Left lobe of liver (tissue), 2 donors: ENCODE measurements at regions not wholly inside any gene's neighbourhood (a gene's known extent, or its start where the extent isn't known, plus 50 kb on each side); places are given as distances from the start of the nearest gene placed in this dataset.

Source experiments
- ATAC-seq: fragments of 200-7000 bp; cut with Tn5 transposase; one replicate; pipeline ENCODE4 v1.9.1; 2020; ENCODE audit warnings: mild to moderate bottlenecking, moderate library complexity
- DNase-seq: peaks from one replicate; pipeline ENCODE4 v3.0.0-alpha.2; 2020; ENCODE audit warnings: low spot score
- donor health status: DM: no; HTN: no; CAD: no; lungs with moderate emphysema.
- donor health status: DM: no; HTN: yes; CAD: no.

DNA sequence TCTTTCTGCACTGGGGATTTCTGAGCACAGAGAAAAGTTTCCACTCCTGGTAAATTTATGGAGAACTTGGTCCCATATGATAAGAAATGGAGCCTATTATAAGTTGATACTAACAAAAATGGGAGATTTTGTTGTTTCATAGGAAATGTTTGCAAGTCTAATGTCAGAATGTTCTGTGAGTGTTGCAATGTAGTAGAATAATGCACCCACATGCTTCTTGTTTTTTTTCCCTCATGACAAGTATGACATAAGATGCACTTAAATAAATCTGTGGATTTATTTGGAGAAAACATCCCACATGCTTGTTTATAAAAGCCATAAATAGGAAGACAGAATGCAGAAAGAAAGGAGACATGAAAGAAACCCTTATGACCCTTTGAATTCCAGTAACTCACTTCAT is 50.8 kb upstream of the KCNJ6 start:
- ATAC-seq (no peak), DNase-seq (no peak)

DNA sequence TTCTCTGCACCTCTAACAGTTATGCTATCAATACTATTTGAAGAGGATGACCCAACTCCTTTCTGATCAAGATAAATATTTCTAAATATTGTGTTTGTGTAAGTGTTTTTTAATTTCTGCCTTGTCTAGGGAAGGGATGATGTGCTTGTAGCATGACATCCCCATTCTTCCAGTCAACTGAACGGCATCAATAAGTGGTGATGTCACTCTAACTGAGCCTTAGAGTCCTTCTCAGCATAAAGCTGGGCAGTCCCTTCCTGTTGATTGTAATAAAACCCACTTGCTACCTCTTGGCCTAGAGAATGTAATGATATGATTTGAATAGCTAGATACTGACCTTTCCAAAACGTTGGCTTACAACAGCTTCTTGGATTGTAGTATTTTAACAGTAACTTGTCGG is 52.5 kb upstream of the KCNJ6 start:
- DNase-seq (no peak), ATAC-seq (no peak)

DNA sequence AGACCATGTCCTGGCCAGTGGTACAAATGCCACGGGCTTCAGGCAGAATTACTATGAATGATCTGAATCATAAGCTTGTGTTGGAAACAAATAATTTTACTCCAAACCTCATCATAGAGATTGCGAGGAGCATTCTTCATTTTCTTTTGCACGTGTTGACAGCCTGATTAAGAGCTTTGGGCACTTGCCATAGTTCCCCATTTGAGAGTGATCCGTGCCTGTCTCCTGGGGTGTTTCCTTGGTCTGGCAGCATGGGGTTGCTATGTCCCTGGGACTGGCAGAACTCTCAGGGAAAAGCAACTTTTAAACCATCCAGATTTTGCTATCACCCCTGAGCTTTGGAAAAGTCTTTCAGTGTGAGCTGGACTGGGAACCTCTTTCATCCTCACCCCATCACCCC is 54.3 kb upstream of the KCNJ6 start:
- no peak for ATAC-seq
- no peak for DNase-seq

- no peak for ATAC-seq
Observed at GRCh38 chr21:37971390-37971950, 55.2 kb upstream of the KCNJ6 start.

GRCh38 chr21:37974081-37974480 is 57.8 kb upstream of the KCNJ6 start:
- DNase-seq (no peak), ATAC-seq (no peak)

More at GRCh38 chr21:37971390-37971950, 55.2 kb upstream of the KCNJ6 start:
- DNase-seq: no peak

DNA sequence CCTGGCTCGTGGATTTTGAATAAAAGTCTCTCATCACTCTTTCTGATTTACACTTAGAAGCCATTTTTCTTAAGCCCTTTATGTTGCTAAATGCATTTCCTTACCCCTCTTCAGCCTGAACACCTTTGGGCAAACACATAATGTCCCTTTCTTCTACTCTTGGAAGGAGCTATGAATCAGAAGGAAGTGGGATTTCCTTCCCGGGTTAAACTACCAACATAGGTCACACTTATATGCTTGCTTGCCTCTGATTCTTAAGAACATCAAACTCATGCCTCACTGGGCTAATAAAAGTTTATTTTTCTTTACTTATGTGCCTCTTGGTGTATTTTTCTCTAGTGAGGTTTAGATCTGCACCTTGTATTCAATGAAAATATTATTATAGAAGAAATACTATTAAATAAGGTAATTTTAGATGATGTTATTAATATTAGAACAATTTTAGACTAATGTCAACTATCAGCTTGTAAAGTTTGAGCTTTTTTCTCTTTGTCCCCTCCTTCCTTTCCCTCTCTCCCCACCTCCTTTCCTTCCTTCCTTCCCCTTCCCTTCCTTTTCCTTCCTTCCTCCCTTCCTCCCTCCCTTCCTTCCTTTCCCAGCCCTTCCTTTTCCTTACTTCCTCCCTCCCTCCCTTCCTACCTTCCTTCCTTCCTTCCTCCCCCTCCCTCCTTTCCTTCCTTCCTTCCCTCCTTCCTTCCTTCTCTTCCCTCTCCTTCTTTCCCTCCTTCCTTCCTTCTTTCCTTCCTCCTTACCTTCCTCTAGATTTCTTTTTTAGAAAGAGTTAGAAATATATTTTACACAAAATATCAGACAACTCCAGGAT is 66.5 kb upstream of the KCNJ6 start:
- ATAC-seq: no peak
- no peak for DNase-seq

DNA sequence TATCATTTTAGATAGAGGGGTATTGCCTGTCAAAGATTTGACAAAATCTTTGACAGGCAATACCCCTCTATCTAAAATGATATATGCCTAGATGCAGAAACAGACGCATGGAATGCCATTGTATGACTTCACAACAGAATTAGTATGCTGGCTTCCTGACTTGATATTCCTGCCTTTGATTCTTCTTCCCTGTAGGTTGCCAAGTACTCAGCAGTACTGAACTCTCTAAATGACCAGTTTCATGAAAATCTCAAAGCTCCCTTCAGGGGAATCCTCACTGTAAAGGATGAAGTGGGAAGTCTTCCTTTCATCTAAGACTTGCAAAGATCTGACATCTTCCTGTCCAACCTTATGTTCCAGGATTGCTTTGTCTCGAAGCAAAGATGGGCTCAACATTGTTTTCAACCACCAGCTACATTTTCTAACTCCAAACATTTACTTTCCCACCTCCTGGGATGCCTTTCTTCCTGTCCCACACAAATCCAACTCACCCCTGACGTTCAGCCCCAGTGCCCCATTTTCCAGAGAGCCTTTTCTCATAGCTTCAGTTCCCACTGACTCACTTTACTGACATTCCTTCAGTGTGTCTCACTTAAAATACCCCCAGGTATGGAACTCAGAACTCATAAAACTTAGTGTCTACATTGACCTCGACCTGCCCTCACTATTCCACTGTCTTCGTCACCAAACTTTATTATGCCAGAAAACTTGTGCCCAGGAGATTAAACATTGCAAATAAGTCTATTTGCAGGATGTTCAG is 67.3 kb upstream of the KCNJ6 start:
- no peak for DNase-seq
- ATAC-seq: no peak

DNA sequence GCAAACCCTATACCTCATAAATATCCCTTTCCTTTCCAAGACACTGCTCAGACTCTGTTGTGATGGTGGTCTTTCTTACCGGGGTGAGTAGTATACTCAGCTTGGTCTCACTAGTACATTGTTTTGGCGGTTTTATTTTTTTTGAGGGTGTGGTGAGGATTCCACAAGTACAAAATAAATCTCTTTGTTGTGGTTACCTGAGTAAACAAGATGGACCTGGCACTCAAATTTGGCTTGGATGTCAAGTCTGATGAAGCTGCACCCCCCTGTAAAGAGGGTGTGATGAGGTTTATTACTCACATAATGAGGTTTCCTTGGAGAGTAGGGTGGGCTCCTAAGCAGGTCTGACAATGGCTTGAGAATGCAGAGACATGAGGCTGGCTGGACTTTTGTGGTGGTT is 68.2 kb upstream of the KCNJ6 start:
- no peak for DNase-seq
- ATAC-seq: no peak

GRCh38 chr21:37986000-37986399 is 69.7 kb upstream of the KCNJ6 start:
- DNase-seq (no peak), ATAC-seq (no peak)

DNA sequence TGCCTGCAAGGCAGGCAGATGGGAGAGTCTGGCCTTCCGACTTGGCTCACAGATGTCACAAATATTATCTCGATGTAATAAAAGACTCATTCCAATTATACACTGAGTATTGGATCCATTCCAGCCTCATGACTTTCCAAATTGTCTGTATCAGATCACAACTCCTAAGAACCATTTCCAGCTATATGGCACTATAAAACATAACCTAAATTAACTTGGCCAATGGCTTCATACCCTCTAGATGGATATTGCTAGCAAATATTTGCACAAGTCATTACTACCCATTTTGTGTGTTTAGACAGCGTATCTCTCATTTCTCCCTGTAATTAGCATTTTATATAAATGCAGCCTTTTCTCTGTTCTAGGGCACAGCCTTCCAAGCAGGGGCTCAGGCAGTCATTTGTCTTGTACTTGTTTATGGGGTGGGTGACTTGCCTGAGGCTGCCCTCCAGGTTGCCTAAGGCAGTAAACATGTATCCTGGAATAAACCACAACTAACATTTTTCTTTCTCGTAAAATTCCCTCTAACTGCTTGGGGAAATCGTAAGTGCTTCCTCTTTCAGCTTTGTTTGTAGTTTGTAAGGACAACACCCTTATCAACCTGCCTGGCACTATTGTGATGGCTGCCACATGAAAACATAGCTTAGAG is 70.6 kb upstream of the KCNJ6 start:
- no peak for ATAC-seq
- no peak for DNase-seq

DNA sequence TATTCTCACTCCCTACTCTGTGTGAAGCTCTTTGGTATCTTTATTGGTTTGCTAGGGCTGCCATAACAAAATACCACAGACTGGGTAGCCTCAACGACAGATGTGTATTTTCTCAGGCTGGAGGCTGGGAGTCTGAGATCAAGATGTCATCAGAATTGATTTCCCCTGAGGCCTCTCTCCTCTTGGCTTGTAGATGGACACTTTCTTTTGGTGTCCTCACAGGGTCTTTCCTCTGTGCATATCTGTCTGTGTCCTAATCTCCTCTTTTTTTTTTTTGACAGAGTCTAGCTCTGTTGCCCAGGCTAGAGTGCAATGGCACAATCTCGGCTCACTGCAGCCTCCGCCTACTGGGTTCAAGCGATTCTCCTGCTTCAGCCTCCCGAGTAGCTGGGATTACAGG is 71.4 kb upstream of the KCNJ6 start:
- no peak for ATAC-seq
- no peak for DNase-seq

DNA sequence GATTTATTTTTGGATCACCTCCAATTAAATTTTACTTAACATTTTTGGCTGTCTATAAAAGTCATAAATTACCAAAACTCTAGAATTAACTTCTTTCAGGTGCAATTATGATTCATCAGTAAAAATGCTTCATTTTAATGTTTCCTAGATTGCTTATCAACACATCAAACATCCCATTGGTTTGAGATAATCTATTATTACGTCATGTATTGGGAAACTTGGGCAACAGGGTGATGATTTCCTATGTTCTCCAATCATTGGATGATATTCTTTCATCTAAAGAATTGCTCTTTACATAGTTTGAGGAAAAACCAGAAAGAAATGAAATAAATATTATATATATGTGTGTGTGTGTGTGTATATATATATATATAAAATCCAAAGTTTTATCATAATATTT is 76.8 kb upstream of the KCNJ6 start:
- DNase-seq (no peak), ATAC-seq (no peak)

- ATAC-seq: no peak
- DNase-seq: no peak
Observed at GRCh38 chr21:37994211-37994610, 78.0 kb upstream of the KCNJ6 start.

- DNase-seq: no peak
- no peak for ATAC-seq
Observed at GRCh38 chr21:38012672-38013071, 96.4 kb upstream of the KCNJ6 start.

DNA sequence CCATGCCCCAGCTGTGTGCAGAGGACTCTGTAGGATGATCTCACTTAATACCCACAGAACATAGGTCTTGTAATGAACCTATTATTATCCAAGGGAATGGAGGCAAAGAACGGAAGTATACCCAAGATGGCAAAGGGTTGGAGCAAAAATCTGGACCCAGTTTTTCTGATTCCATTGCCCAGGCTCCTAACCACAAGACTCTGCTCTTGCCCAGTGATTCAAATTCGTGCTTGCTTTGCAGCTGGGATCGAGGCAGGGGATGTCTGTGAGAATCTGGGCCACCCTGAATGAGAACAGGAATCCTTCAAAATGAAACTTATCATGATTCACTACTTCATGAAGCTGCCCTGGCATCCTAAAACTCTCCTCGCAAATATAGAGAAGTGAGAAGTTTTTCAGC is 97.5 kb upstream of the KCNJ6 start:
- no peak for DNase-seq
- ATAC-seq: no peak

DNA sequence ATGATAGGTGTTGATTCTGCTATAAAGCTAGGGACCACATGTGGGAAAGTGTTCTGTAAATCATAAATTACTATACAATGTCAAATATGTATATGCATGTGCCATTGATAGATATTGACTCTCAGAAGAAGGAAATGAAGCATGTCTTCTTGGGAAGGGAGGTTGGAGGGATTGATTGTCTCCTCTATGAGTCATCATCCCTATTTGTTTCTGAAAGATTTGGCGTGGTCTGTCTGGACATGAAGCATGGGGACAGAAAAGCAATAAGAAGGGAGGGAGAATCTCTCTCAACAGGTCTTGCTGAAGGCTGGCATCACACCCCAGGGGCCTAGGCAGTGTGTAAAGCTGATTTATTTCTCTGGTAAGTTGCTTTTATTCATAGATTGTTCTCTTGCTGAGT is 98.0 kb upstream of the KCNJ6 start:
- no peak for DNase-seq

GRCh38 chr21:38027901-38028498 is 111.7 kb upstream of the KCNJ6 start:
- ATAC-seq (no peak), DNase-seq (no peak)

More for the DNA sequence above, 98.0 kb upstream of the KCNJ6 start:
- no peak for ATAC-seq

GRCh38 chr21:38032082-38032801 is 116.0 kb upstream of the KCNJ6 start:
- no peak for ATAC-seq
- DNase-seq: no peak

DNA sequence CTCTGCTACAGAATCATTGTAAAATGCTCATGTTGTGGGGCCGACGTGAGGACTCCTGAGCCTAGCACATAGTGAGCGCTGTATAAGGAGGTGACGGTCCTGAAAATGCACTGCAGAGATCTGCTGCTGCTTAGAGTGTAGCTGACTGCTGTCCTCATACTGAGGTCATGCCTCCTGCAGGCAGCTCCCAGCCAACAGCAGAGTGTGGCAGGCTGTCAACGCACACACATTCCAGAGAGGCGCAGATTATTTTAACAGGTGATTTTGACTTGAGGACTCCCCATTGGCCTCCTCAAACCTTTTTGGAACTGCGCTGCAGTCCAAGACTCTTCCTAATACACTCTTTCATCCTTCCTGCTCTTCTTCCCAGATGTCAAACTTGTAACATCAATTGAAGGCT is 119.8 kb upstream of the KCNJ6 start:
- no peak for DNase-seq
- no peak for ATAC-seq

- DNase-seq: no peak
- no peak for ATAC-seq
Observed at GRCh38 chr21:38037416-38037815, 121.2 kb upstream of the KCNJ6 start.

GRCh38 chr21:38039369-38039768 is 123.1 kb upstream of the KCNJ6 start:
- DNase-seq (no peak), ATAC-seq (no peak)
